ENCODE measurements at regions not wholly inside any gene's neighbourhood (a gene's known extent, or its start where the extent isn't known, plus 50 kb on each side); places are given as distances from the start of the nearest gene placed in this dataset.

GRCh38 chr5:155270725-155271124 is 257.2 kb downstream of the KIF4B start:
- H3K9me3 ChIP-seq (ENCODE audit: low read length): no peaks in the 10 kb centered on the region
- POLR2A ChIA-PET: interaction anchor here (0.7 kb wide), 1 partner anchor 234 kb away, joined by 3 read pairs; no protein-coding TSS in a partner anchor
- H3K9me2 ChIP-seq (ENCODE audit: insufficient read depth, low read length): no peaks in the 10 kb centered on the region
- CTCF ChIA-PET (ENCODE audit: unreplicated experiment): no interaction called here
- H2AFZ ChIP-seq (ENCODE audit: low read length): no peak overlapping the region
- H3K4me2 ChIP-seq (ENCODE audit: low read length): no peak overlapping the region
- no peaks in the 10 kb centered on the region for H3K36me3 ChIP-seq (ENCODE audit: insufficient read depth, low read length)
- no peak overlapping the region for H3K27ac ChIP-seq (ENCODE audit: low read depth, low read length, poor library complexity, severe bottlenecking)
- H3K4me1 ChIP-seq (ENCODE audit: insufficient read depth, low read length, poor library complexity, severe bottlenecking): no peaks in the 10 kb centered on the region
- intact Hi-C loops (cut with micrococcal nuclease; ENCODE audit: unreplicated experiment): no loop called here
- TF ChIP-seq EZH2phosphoT487 (IDR thresholded peaks at IDR 0.05; ENCODE audit: borderline replicate concordance, low read depth, low read length) (no peak), CTCF (conservative IDR thresholded peaks at IDR 0.05; ENCODE audit: low read length) (no peak)
- DNase-seq (ENCODE audit: low spot score): no peak
- H4K20me1 ChIP-seq (ENCODE audit: insufficient read depth, low read length): no peaks in the 10 kb centered on the region
- no peak overlapping the region for H3K4me3 ChIP-seq (ENCODE audit: low read depth, low read length, poor library complexity, severe bottlenecking)
- no TSS peak for BruUV-seq (replicated peaks)
- H3K79me2 ChIP-seq (ENCODE audit: insufficient read depth, low read depth, low read length): no peaks in the 10 kb centered on the region

DNA sequence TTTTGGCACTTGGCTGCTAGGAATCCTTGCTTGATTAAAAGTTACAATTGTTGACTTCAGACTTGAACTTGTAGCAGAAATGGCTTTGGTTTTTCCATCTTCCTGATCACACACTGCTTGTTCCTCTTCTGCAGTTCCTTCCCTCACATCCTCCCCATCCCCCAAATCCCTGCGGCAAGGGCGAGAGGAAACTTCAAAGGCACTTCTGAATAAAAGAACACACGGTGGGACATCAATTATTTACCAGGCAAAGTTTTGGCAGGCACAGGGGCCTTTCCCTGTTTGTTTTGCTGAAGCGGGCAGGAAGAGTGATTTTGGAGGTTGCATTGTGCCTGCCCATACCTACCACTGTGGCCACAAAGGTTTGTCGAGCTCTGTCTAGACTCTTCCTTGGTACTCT is 260.9 kb downstream of the KIF4B start:
- DNase-seq (ENCODE audit: low spot score): no peak
- Histone ChIP-seq H3K4me1 (ENCODE audit: insufficient read depth, low read length, poor library complexity, severe bottlenecking) (no peaks in the 10 kb centered on the region), H3K27ac (ENCODE audit: low read depth, low read length, poor library complexity, severe bottlenecking) (no peak overlapping the region), H3K4me3 (ENCODE audit: low read depth, low read length, poor library complexity, severe bottlenecking) (no peak overlapping the region), H2AFZ (ENCODE audit: low read length) (no peak overlapping the region), H3K9me3 (ENCODE audit: low read length) (no peaks in the 10 kb centered on the region), H3K4me2 (ENCODE audit: low read length) (no peak overlapping the region), H3K36me3 (ENCODE audit: insufficient read depth, low read length) (no peaks in the 10 kb centered on the region), H3K79me2 (ENCODE audit: insufficient read depth, low read depth, low read length) (no peaks in the 10 kb centered on the region), H3K9me2 (ENCODE audit: insufficient read depth, low read length) (no peaks in the 10 kb centered on the region), H4K20me1 (ENCODE audit: insufficient read depth, low read length) (no peaks in the 10 kb centered on the region)
- POLR2A ChIA-PET: interaction anchor here (0.9 kb wide), 1 partner anchor 25 kb away, joined by 3 read pairs; no protein-coding TSS in a partner anchor
- intact Hi-C loops (cut with micrococcal nuclease; ENCODE audit: unreplicated experiment): no loop called here
- BruUV-seq (replicated peaks): no TSS peak
- TF ChIP-seq EZH2phosphoT487 (IDR thresholded peaks at IDR 0.05; ENCODE audit: borderline replicate concordance, low read depth, low read length) (no peak), CTCF (conservative IDR thresholded peaks at IDR 0.05; ENCODE audit: low read length) (no peak)
- CTCF ChIA-PET (ENCODE audit: unreplicated experiment): no interaction called here

- Histone ChIP-seq H3K9me3 (ENCODE audit: low read length) (no peaks in the 10 kb centered on the region), H4K20me1 (ENCODE audit: insufficient read depth, low read length) (no peaks in the 10 kb centered on the region), H3K4me1 (ENCODE audit: insufficient read depth, low read length, poor library complexity, severe bottlenecking) (no peaks in the 10 kb centered on the region), H2AFZ (ENCODE audit: low read length) (no peak overlapping the region), H3K4me3 (ENCODE audit: low read depth, low read length, poor library complexity, severe bottlenecking) (no peak overlapping the region), H3K27ac (ENCODE audit: low read depth, low read length, poor library complexity, severe bottlenecking) (no peak overlapping the region), H3K9me2 (ENCODE audit: insufficient read depth, low read length) (no peaks in the 10 kb centered on the region), H3K36me3 (ENCODE audit: insufficient read depth, low read length) (no peaks in the 10 kb centered on the region), H3K4me2 (ENCODE audit: low read length) (no peak overlapping the region), H3K79me2 (ENCODE audit: insufficient read depth, low read depth, low read length) (no peaks in the 10 kb centered on the region)
- POLR2A ChIA-PET: no interaction called here
- no peak for DNase-seq (ENCODE audit: low spot score)
- intact Hi-C loops (cut with micrococcal nuclease; ENCODE audit: unreplicated experiment): no loop called here
- TF ChIP-seq CTCF (conservative IDR thresholded peaks at IDR 0.05; ENCODE audit: low read length) (no peak), EZH2phosphoT487 (IDR thresholded peaks at IDR 0.05; ENCODE audit: borderline replicate concordance, low read depth, low read length) (no peak)
- BruUV-seq (replicated peaks): no TSS peak
- CTCF ChIA-PET (ENCODE audit: unreplicated experiment): no interaction called here
These were observed 261.7 kb downstream of the KIF4B start for GRCh38 chr5:155275222-155275621.
